UCSD-AML1 (cell line): ENCODE measurements at regions not wholly inside any gene's neighbourhood (a gene's known extent, or its start where the extent isn't known, plus 50 kb on each side); places are given as distances from the start of the nearest gene placed in this dataset.

Source experiments
- DNase-seq: peaks from one replicate; lab custom pipeline; 2025; ENCODE audit not compliant: unreplicated experiment; lab: John Stamatoyannopoulos, UW

- DNase-seq = no peak
These were observed 62.7 kb downstream of the NPTX2 start for GRCh38 chr7:98679741-98680140.

GRCh38 chr7:98681511-98681910, 64.4 kb downstream of the NPTX2 start:
- DNase-seq = no peak

- DNase-seq = no peak
These were observed 64.9 kb downstream of the NPTX2 start for GRCh38 chr7:98681951-98682350.

DNA sequence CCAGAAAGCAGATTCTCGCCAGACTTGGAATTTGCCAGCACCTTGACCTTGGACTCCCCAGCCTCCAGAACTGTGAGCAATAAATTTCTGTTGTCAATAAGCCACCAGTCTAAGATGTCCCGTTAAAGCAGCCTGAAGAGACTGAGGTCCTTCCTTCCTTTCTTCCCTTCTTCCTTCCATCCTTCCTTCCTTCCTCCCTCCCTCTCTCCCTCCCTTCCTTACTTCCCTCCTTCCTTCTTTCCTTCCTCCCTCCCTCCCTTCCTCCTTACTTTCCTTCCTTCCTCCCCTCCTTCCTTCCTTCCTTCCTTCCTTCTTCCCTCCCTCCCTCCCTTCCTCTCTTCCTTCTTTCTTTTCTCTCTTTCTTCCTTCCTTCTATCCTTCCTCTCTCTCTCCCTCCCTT, 66.4 kb downstream of the NPTX2 start:
- no peak for DNase-seq

- DNase-seq = no peak
These were observed 68.5 kb downstream of the NPTX2 start for GRCh38 chr7:98685541-98685940.

DNA sequence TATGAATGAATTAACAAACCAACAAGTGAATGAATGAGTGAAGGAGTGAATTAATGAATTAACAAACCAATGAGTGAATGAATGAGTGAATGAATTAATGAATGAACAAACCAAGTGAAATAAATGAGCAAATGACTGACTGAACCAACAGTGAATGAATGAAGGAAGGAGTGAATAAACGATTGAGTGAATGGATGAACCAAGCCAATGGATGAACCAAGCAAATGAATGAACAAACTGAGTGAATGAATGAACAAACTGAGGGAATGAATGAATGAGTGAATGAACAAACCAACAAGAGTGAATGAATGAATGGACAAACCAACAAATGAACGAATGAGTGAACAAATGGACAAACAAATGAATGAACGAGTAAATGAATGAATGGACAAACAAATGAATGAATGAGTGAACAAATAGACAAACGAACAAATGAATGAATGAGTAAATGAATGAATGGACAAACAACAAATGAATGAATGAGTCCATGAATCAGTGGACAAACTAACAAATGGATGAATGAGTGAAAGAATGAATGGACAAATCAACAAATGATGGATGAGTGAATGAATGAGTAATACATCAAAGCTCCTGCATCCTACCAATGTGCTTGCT, 69.5 kb downstream of the NPTX2 start:
- DNase-seq = no peak

- DNase-seq = no peak
These were observed 70.1 kb downstream of the NPTX2 start for GRCh38 chr7:98687111-98687751.

DNA sequence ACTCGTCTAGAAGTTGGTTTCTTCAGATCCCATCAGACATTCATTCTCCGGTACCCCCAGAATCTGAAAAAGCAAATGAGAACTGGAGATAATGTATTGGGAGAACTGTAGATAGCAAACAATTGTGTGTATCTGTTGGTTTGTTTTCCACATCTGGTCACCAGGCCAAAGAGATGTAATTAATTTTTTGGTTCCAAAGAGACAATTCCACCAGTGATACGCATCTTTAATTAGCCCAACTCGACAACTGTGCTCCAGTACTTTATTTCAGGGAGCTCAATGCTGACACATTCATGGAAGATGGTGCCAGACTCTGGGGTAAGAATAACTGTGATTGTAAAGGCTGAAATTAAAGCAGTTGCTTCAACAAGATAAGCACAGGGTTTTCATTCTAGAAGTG, 74.5 kb downstream of the NPTX2 start:
- DNase-seq = no peak

GRCh38 chr7:98697083-98697482, 80.0 kb downstream of the NPTX2 start:
- no peak for DNase-seq

DNA sequence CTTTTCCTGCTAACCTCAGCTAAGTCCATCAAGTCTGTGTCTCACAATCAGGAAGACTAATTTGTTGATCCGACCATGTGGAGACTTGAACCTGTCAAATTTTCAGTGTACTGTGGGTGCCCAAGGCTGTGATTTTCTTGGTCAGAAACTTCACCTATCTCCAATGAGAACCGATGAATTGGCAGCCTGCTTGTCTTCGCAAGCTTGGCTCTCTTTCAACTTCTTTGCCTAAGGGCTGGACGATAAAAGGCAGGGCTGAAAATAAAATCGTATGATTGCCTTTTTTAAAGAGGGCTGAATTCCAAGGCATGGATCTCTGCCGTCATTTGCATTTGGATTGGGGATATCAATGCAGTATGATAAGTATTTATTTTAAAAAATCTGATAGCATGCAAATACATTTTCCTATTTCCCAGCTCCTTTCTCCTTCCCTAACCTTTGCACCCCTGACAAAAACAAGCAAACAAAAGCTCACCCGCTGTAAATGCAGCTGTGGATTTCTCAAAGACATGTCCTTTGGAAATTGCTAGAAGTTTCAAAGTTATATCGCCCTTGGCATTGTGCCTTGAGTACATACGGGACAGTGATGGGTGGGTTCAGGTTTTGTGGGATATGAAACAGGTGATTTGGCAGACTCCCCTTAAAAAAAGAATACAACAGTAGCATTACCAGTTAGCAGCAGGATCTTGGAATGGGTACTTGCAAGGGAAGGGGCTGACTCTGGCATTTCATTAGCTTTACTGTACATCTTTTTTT, 80.6 kb downstream of the NPTX2 start:
- DNase-seq = no peak

DNA sequence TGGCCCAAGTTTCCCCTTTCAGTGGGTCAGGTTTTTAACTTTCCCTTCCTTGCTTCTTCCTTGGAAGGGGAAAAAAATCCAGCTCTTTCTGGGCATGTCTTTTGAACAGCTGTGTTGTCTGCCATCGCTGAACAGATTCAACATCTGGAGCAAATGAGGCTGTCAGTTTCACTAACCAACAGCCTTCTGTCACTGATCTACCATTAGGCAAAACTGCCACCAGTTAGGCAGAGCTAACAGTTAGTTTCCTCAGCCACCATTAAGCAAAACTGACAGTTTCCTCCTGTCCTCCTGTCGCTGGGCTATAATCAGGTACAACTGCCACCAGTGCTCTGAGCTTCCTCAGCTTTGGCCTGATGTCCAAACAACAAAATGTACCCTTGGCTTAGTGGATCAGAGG, 81.9 kb downstream of the NPTX2 start:
- no peak for DNase-seq

DNA sequence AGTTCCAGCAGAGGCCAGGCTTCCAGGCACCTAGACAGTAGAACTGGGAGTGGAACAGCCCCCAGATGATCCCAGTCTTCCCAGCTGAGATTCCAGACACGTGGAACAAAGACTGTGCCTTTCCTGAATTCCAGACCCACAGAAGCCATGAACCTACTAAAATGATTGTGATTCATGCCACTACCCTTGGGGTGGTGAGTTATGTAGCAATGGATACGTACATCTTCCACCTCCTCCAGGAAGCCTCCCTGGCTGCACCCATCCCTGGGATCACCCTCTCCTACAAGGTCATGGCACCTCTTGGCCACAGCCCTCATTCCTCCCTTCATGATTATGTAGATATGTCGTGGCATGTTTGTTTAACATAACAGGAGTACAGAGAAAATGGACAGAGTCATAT, 83.4 kb downstream of the NPTX2 start:
- no peak for DNase-seq

GRCh38 chr7:98701372-98701771, 84.3 kb downstream of the NPTX2 start:
- DNase-seq = no peak

- DNase-seq = no peak
These were observed 84.9 kb downstream of the NPTX2 start for GRCh38 chr7:98702021-98702420.

- no peak for DNase-seq
These were observed 86.8 kb downstream of the NPTX2 start for GRCh38 chr7:98703916-98704315.

DNA sequence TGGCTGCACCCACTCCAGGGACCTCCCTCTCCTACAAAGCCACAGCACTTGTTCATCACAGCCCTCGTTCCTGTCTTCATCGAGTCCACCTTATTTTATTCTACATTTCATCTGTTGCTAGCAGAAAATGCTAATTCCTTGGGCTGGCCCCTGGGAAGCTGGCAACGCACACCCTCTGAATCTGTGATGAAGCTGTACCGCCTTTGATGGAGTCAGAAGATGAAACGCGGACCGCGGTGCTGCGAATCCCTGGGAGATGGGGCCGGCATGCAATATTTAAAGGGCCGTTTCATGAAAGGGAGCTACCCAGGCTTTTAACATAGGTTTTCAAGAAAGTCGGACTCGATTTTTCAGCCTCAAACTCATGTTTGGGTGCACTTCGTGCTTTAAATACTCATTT, 88.5 kb downstream of the NPTX2 start:
- DNase-seq = no peak

- DNase-seq = no peak
These were observed 90.0 kb downstream of the NPTX2 start for GRCh38 chr7:98707076-98707475.

DNA sequence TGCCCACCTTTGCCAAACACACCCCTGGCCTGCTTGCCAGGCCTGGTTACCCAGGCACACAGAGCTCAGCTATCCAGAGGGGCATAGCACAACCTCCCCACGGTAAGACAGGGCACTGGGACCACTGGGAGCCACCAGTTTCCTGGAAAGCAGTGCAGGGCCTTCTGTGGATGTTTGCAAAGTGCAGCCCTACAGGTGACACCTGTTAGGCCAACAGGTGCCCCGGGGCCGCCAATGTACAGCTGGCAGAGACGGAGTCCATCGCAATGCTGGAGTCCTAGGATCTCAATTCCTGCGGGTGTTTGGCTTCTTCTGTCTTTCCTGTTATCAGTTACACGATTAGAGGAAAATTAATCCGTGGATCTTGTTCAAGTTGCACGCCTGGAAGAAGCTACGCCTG, 94.9 kb downstream of the NPTX2 start:
- no peak for DNase-seq

GRCh38 chr7:98713165-98713810, 96.2 kb downstream of the NPTX2 start:
- DNase-seq = no peak

DNA sequence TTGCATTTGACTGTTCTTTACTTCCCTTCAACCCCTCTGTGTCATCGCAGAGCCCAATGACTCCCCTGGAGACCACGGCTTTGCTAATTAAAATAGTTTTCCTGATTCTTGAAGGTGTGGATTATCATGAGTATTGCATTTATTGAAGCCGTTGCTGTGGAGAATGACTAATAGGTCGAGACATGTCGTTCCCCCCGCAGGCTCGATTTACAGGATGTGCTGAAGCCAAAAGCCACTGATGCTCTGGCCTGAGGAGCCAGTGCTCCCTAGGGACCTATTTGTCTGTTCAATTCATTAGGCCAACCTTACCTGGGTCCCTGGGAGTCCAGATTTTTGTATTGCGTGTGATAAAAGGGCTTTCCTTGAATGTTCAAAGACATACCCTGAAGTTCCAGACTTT, 102.3 kb downstream of the NPTX2 start:
- no peak for DNase-seq

- no peak for DNase-seq
These were observed 105.3 kb downstream of the NPTX2 start for GRCh38 chr7:98722402-98722801.

DNA sequence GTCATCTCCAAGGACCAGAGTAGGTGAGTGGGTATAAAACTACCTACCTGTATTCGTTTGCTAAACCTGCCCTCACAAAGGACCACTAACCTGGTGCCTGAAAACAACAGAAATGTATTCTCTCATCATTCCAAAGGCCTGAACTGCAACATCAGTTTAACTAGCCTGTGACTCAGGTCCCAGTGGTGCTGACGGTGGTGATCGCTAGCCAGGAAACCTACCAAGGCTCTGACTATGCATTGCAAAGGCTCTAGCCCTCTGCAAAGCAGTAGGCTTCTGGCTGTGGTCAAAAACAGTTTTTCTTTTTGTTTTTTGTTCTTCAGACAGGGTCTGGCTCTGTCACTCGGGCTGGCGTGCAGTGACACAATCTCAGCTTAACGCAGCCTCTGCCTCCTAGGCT, 107.5 kb downstream of the NPTX2 start:
- DNase-seq = no peak
